HEK293T (cell line): ENCODE measurements at regions not wholly inside any gene's neighbourhood (a gene's known extent, or its start where the extent isn't known, plus 50 kb on each side); places are given as distances from the start of the nearest gene placed in this dataset.

Source experiments
- ARNT ChIP-seq: fragments of 450-650 bp; IDR thresholded peaks from 2 replicates; pipeline ENCODE4 v1.6.1; 2017; ENCODE audit warnings: mild to moderate bottlenecking
- BHLHE40 ChIP-seq: fragments of 450-650 bp; IDR thresholded peaks from 2 replicates; pipeline ENCODE4 v1.6.1; 2016; ENCODE audit warnings: mild to moderate bottlenecking, moderate library complexity, borderline replicate concordance
- CTBP1 ChIP-seq: fragments of 450-650 bp; IDR thresholded peaks from 2 replicates; pipeline ENCODE4 v1.6.1; 2016; ENCODE audit warnings: borderline replicate concordance
- ELF4 ChIP-seq: fragments of 450-650 bp; IDR thresholded peaks from 2 replicates; pipeline ENCODE4 v1.6.1; 2017; ENCODE audit warnings: antibody characterized with exemption
- FOXA1 ChIP-seq: fragments of 450-650 bp; IDR thresholded peaks from 2 replicates; pipeline ENCODE4 v1.6.1; 2016; ENCODE audit warnings: mild to moderate bottlenecking
- FOXM1 ChIP-seq: fragments of 450-650 bp; IDR thresholded peaks from 2 replicates; pipeline ENCODE4 v1.6.1; 2017; ENCODE audit warnings: mild to moderate bottlenecking, borderline replicate concordance
- HDGF ChIP-seq: fragments of 450-650 bp; IDR thresholded peaks from 2 replicates; pipeline ENCODE4 v1.6.1; 2017; ENCODE audit warnings: antibody characterized with exemption, borderline replicate concordance
- L3MBTL2 ChIP-seq: fragments of 450-650 bp; conservative IDR thresholded peaks from 2 replicates; pipeline ENCODE4 v1.6.1; 2016; ENCODE audit warnings: mild to moderate bottlenecking
- NFRKB ChIP-seq: fragments of 450-650 bp; IDR thresholded peaks from 2 replicates; pipeline ENCODE4 v1.6.1; 2016; ENCODE audit warnings: mild to moderate bottlenecking, moderate library complexity
- SP1 ChIP-seq: fragments of 450-650 bp; IDR thresholded peaks from 2 replicates; pipeline ENCODE4 v1.6.1; 2017
- TARDBP ChIP-seq: fragments of 450-650 bp; IDR thresholded peaks from 2 replicates; pipeline ENCODE4 v1.6.1; 2016
- ZNF384 ChIP-seq: fragments of 450-650 bp; IDR thresholded peaks from 2 replicates; pipeline ENCODE4 v1.6.1; 2016
- TF ChIP-seq, protein P1 (sequence below): fragments of 450-650 bp; IDR thresholded peaks from 2 replicates; pipeline ENCODE4 v1.6.1; 2016

DNA sequence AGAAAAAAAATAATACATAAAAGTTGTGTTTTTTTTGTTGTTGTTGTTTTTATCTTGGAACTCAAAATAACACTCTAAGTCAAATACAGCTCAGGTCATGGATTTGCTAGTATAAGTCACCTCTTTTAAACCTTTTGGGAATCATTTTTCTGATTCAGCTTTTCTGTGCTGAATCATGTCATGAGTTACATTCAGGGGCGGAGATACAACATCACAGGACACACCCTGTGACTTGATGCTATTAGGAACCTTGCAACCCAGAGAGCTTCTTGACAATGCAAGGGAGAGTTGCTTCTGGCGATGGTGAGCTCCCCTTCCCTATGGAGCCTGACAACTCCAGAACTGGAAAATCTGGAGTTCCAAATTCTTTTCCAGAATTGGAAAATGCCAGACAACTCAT, 358.3 kb upstream of the C16orf82 start:
- TF ChIP-seq ZNF384 (no peak), TARDBP (no peak), SP1 (no peak), FOXM1 (no peak), ELF4 (no peak), ARNT (no peak), FOXA1 (no peak), L3MBTL2 (no peak), CTBP1 (no peak), NFRKB (no peak), BHLHE40 (no peak), HDGF (no peak)
- TF ChIP-seq, protein P1, sequence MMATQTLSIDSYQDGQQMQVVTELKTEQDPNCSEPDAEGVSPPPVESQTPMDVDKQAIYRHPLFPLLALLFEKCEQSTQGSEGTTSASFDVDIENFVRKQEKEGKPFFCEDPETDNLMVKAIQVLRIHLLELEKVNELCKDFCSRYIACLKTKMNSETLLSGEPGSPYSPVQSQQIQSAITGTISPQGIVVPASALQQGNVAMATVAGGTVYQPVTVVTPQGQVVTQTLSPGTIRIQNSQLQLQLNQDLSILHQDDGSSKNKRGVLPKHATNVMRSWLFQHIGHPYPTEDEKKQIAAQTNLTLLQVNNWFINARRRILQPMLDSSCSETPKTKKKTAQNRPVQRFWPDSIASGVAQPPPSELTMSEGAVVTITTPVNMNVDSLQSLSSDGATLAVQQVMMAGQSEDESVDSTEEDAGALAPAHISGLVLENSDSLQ: no peak
